GM12878 (cell line): ENCODE measurements at regions not wholly inside any gene's neighbourhood (a gene's known extent, or its start where the extent isn't known, plus 50 kb on each side); places are given as distances from the start of the nearest gene placed in this dataset.

Source experiments
- ATAC-seq: fragments of 200-7000 bp; cut with Tn5 transposase; 3 replicates; pipeline ENCODE4 v1.9.1; 2020; ENCODE audit warnings: mild to moderate bottlenecking, moderate library complexity
- BruUV-seq: library from RNA; stranded (reverse); fragments of 400-500 nt; replicated peaks from 2 replicates; lab custom pipeline; 2021; lab: Mats Ljungman, UMichigan
- CTCF ChIA-PET: fragments of 300-600 bp; sonication (Branson Sonifier 250); formaldehyde crosslinking; extraction: SDS; loops from one replicate; lab custom pipeline; 2021; ENCODE audit warnings: inconsistent platforms; lab: Yijun Ruan, JAX
- POLR2A ChIA-PET: fragments of 350-600 bp; formaldehyde crosslinking; extraction: SDS; loops from one replicate; lab custom pipeline; 2021; ENCODE audit warnings: inconsistent platforms; lab: Charles Lee
- RAD21 ChIA-PET: fragments of 300-600 bp; sonication (Branson Sonifier 250); formaldehyde crosslinking; loops from one replicate; lab custom pipeline; 2023; ENCODE audit warnings: antibody characterized with exemption; ENCODE audit not compliant: unreplicated experiment; lab: Charles Lee
- SMC1A ChIA-PET: fragments of 300-600 bp; sonication (Branson Sonifier 250); formaldehyde crosslinking; loops from one replicate; lab custom pipeline; 2023; ENCODE audit not compliant: unreplicated experiment, uncharacterized antibody; lab: Charles Lee
- DNase-seq: peaks from one replicate; pipeline ENCODE4 v3.0.0-alpha.2; 2011; ENCODE audit warnings: low read depth, low spot score
- FAIRE-seq: peaks from 3 replicates; lab custom pipeline; 2011; peaks lifted over from hg19 to GRCh38; lab: Jason Lieb, UNC
- H2AFZ ChIP-seq: 2 replicates; pipeline ENCODE4 v1.6.0; 2011; ENCODE audit warnings: low read depth, low read length, control low read depth; ENCODE audit not compliant: control insufficient read depth
- H3K27ac ChIP-seq: 2 replicates; pipeline ENCODE4 v1.5.1; 2011; ENCODE audit warnings: control low read depth; ENCODE audit not compliant: control insufficient read depth, insufficient read depth
- H3K27me3 ChIP-seq, 2 experiments: replicated peaks in 1 of 2; 2 replicates each; pipeline versions ENCODE4 v1.6.0 to v1.6.1; 2011; ENCODE audit warnings: low read length in 1 of 2; ENCODE audit not compliant: control insufficient read depth in 2 of 2, insufficient read depth in 2 of 2
- H3K36me3 ChIP-seq, 2 experiments: 2 replicates each; pipeline ENCODE4 v1.5.1; 2011; ENCODE audit warnings: low read length in 1 of 2; ENCODE audit not compliant: control insufficient read depth in 2 of 2, insufficient read depth in 2 of 2
- H3K4me1 ChIP-seq: 2 replicates; pipeline ENCODE4 v1.6.1; 2011; ENCODE audit warnings: mild to moderate bottlenecking, low read length, moderate library complexity, mixed read lengths; ENCODE audit not compliant: control insufficient read depth, insufficient read depth
- H3K4me2 ChIP-seq: 2 replicates; pipeline ENCODE4 v1.6.0; 2011; ENCODE audit warnings: control low read depth; ENCODE audit not compliant: control insufficient read depth, insufficient read depth
- H3K4me3 ChIP-seq: fragments of 200-600 bp; sonication (generic); 2 replicates; pipeline ENCODE4 v1.5.1; 2016
- H3K79me2 ChIP-seq: 2 replicates; pipeline ENCODE4 v1.6.0; 2011; ENCODE audit warnings: low read length; ENCODE audit not compliant: control insufficient read depth, insufficient read depth
- H3K9ac ChIP-seq: 2 replicates; pipeline ENCODE4 v1.8.0; 2011; ENCODE audit warnings: low read length, control low read depth, mixed read lengths; ENCODE audit not compliant: control insufficient read depth, insufficient read depth
- H3K9me3 ChIP-seq: replicated peaks from 3 replicates; pipeline ENCODE4 v1.5.1; 2011; ENCODE audit warnings: mild to moderate bottlenecking, low read length; ENCODE audit not compliant: control insufficient read depth, insufficient read depth
- H4K20me1 ChIP-seq: 2 replicates; pipeline ENCODE4 v1.6.0; 2011; ENCODE audit not compliant: control insufficient read depth, insufficient read depth
- BRCA1 ChIP-seq: IDR thresholded peaks from 2 replicates; pipeline ENCODE4 v1.6.1; 2011; ENCODE audit warnings: low read depth, low read length, improper control_type of control experiment
- CHD2 ChIP-seq: IDR thresholded peaks from 2 replicates; pipeline ENCODE4 v1.6.1; 2011; ENCODE audit warnings: low read depth, low read length, improper control_type of control experiment, borderline replicate concordance
- EZH2 ChIP-seq: IDR thresholded peaks from 2 replicates; pipeline ENCODE4 v1.6.1; 2012; ENCODE audit warnings: low read depth, mild to moderate bottlenecking, control low read depth, inconsistent platforms, low read length, borderline replicate concordance; ENCODE audit not compliant: control insufficient read depth
- HCFC1 ChIP-seq: fragments of 150-350 bp; IDR thresholded peaks from 2 replicates; pipeline ENCODE4 v1.6.1; 2014; ENCODE audit warnings: low read length
- KDM1A ChIP-seq: fragments of 200-600 bp; sonication (generic); IDR thresholded peaks from 2 replicates; pipeline ENCODE4 v1.6.1; 2016; ENCODE audit warnings: borderline replicate concordance
- POLR2A ChIP-seq: IDR thresholded peaks from 2 replicates; pipeline ENCODE4 v1.6.1; 2011; ENCODE audit warnings: low read depth, mild to moderate bottlenecking, low read length
- RCOR1 ChIP-seq: conservative IDR thresholded peaks from 2 replicates; pipeline ENCODE4 v1.6.1; 2012; ENCODE audit warnings: low read depth, low read length, improper control_type of control experiment
- SUZ12 ChIP-seq: fragments of 200-600 bp; sonication (generic); IDR thresholded peaks from one replicate; pipeline ENCODE4 v1.6.1; 2018; ENCODE audit warnings: antibody characterized with exemption, mild to moderate bottlenecking; ENCODE audit not compliant: unreplicated experiment
- WGBS: methylation state at CpG from one replicate; pipeline ENCODE4 v1.1.6; 2016; ENCODE audit warnings: low lambda C conversion rate; ENCODE audit not compliant: insufficient replicate concordance, insufficient coverage; ENCODE audit errors: missing lambda C conversion rate; 5-methylcytosine and 5-hydroxymethylcytosine counted together
- in situ Hi-C: fragments of 300-500 bp; cut with MboI; formaldehyde crosslinking; loops from 9 replicates; pipeline ENCODE4 v1.14.3; 2018; ENCODE audit warnings: mixed read lengths
- intact Hi-C: fragments of 100-400 bp; cut with micrococcal nuclease; formaldehyde crosslinking; loops from one replicate; pipeline ENCODE4 v1.14.2; 2022; ENCODE audit not compliant: unreplicated experiment
- TF ChIP-seq, protein P1 (sequence below): fragments of 450-650 bp; IDR thresholded peaks from 2 replicates; pipeline ENCODE4 v1.6.1; 2017; ENCODE audit warnings: mild to moderate bottlenecking, moderate library complexity

DNA sequence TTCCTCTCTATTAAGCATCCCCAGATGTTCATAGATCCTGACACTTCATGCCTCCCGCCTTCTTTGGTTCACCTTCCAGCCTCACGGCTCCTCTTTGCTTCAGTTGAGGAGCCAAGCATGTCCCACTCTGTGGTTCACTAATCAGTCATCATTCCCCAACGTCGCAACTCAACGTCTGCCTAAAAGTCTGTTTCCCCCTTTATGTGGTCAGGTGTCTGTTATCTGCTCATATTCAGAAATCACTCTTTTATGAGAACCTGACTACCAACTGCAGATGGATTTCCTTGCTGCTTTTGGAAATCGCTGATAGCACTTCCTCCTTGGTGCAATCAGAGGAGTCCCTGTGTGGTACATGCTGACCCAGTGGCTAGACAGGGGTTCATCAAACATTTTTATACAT lies 94.1 kb upstream of the VANGL1 start:
- Histone ChIP-seq H4K20me1 (no peaks in the 10 kb centered on the region), H3K36me3 (no peaks in the 10 kb centered on the region), H2AFZ (no peak overlapping the region), H3K9me3 (no peaks in the 10 kb centered on the region), H3K4me2 (no peak overlapping the region), H3K79me2 (no peaks in the 10 kb centered on the region), H3K9ac (no peak overlapping the region), H3K4me1 (no peaks in the 10 kb centered on the region), H3K27ac (no peak overlapping the region), H3K4me3 (no peak overlapping the region), H3K27me3 (peaks cover 0 to 5% of the 10 kb centered on the region in 2 experiments; a peak in 2 of 4 replicates)
- SMC1A ChIA-PET, result no interaction called here
- RAD21 ChIA-PET, result no interaction called here
- TF ChIP-seq SUZ12 (no peak), HCFC1 (no peak), KDM1A (no peak), EZH2 (no peak), BRCA1 (no peak), CHD2 (no peak), POLR2A (no peak), RCOR1 (no peak)
- TF ChIP-seq, protein P1, sequence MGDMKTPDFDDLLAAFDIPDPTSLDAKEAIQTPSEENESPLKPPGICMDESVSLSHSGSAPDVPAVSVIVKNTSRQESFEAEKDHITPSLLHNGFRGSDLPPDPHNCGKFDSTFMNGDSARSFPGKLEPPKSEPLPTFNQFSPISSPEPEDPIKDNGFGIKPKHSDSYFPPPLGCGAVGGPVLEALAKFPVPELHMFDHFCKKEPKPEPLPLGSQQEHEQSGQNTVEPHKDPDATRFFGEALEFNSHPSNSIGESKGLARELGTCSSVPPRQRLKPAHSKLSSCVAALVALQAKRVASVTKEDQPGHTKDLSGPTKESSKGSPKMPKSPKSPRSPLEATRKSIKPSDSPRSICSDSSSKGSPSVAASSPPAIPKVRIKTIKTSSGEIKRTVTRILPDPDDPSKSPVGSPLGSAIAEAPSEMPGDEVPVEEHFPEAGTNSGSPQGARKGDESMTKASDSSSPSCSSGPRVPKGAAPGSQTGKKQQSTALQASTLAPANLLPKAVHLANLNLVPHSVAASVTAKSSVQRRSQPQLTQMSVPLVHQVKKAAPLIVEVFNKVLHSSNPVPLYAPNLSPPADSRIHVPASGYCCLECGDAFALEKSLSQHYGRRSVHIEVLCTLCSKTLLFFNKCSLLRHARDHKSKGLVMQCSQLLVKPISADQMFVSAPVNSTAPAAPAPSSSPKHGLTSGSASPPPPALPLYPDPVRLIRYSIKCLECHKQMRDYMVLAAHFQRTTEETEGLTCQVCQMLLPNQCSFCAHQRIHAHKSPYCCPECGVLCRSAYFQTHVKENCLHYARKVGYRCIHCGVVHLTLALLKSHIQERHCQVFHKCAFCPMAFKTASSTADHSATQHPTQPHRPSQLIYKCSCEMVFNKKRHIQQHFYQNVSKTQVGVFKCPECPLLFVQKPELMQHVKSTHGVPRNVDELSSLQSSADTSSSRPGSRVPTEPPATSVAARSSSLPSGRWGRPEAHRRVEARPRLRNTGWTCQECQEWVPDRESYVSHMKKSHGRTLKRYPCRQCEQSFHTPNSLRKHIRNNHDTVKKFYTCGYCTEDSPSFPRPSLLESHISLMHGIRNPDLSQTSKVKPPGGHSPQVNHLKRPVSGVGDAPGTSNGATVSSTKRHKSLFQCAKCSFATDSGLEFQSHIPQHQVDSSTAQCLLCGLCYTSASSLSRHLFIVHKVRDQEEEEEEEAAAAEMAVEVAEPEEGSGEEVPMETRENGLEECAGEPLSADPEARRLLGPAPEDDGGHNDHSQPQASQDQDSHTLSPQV, result no peak
- CTCF ChIA-PET, result interaction anchor here (1.1 to 1.3 kb wide), 2 partner anchors 46 to 48 kb away, joined by 4 to 5 read pairs; no protein-coding TSS in a partner anchor
- in situ Hi-C loops (no loop called here), intact Hi-C loops (loop anchor here (2.0 kb wide), 1 partner anchor 49 kb away; no protein-coding TSS in a partner anchor)
- DNase-seq, result no peak
- ATAC-seq, result no peak
- no TSS peak for BruUV-seq
- FAIRE-seq, result no peak
- 1% methylated on average over 6 of the region's 6 CpGs for WGBS
- POLR2A ChIA-PET, result no interaction called here
